Muscle of back (tissue), 3 donors: ENCODE measurements at regions not wholly inside any gene's neighbourhood (a gene's known extent, or its start where the extent isn't known, plus 50 kb on each side); places are given as distances from the start of the nearest gene placed in this dataset.

Source experiments
- DNase-seq, 3 donors: peaks; one replicate each; pipeline versions ENCODE4 v3.0.0 to v3.0.0-alpha.2; 2013

DNA sequence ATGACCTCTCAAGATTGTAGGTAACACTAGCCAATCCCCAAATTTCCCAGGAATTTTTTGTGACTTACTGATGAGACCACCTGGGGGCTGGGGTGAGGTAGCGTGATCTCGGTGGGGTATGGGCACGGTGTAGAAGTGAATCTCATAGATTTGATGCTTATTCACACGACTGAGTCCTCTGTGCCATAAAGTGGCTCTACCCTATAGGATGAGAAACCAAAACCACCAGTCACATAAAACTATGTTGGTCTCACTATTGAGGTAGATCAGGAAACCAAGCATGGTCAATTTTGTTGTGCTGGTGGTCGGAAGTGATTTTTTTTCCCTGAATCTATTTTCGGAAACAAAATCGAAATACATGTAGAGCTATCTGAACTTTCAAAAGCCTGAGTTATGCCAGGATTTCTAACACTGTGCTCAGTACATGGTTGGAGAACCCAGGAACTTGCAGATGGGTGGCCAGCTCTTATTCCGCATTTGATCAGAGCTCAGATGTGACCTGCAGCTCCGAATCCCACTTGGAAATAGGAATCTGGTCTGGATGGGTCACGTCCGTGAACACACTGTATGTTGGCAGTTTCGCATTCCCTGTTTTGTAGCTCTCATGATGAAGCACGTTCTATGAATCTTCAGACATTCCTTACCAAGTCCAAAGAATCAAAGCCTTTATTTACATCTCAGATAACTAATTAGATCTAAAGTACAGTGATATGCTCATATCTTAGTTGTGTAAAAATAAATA, 261.5 kb downstream of the KLF6 start:
- DNase-seq: no peak

DNA sequence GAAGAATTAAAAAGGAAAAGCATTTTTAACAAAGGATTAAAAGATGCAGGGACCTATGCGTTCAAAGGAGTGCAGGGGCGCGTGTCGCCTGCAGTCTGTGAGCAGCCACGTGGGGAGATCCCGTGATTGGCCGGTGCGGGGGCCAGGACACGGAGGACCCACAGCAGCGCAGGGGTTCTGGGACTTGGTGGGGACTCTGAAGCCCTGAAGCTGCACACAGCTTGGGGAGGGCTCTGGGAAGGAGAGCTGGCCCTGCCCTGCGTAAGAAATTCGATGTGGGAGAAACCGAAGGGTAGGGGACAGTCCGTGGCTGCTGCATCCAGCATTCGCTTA, 268.1 kb downstream of the KLF6 start:
- DNase-seq: no peak

GRCh38 chr10:3516234-3516922, 268.6 kb downstream of the KLF6 start:
- DNase-seq: no peak

DNA sequence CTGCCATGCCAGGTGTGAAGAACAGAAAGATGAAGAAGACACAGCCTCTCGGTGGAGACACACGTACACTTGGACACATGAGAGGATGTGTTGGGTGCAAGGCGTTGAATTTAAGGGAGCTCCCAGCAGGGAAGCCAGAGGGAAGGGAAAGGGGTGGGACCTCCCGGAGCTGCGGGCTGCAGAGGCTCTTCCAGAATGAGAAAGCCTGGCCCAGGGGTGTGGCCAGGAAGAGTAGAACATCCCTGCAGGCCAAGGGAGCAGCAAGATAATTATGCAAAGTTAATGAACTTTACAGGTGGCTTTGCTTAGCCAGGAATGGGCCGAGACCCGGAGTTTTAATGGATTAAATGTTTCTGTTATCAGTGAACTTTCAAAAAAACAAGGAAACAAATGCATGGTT, 270.3 kb downstream of the KLF6 start:
- no peak for DNase-seq

DNA sequence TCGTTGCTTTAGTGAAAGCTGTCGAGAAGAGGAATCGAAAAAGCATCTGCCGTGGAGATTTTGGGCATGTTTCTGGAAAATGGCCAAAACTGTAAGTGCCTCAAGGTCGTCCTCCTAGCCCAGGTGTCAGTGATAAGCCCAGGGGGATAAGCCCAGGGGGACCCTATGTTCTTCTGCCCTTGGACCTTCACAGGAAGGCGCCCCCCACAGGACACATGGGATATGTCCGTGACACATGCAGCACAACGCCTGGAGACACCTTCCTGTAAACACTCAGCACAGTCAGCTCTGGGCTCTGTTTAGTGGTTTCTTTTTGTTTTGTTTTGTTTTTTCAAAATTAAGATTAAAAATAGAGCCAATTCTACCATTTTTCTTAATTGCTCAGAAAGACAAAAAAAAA, 272.7 kb downstream of the KLF6 start:
- no peak for DNase-seq

GRCh38 chr10:3511483-3511882, 273.5 kb downstream of the KLF6 start:
- no peak for DNase-seq

DNA sequence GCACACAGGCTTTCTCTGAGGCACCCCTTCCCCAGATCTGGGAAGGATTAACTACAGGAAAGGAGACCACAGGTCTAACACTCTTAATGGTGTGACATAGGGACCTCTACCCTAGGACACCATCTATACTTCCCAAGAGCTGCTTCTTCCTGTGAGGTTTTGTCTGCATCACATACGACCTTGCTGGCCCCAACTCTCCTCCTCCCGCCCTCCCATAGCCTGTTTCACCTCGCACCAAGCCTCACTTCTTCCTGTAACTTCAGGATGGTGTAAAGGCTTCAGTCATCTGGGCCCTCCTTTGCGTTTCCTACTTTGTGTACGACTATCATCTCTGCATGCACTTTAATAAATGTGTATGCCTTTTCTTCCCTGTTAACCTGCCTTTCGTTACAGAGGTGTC, 274.3 kb downstream of the KLF6 start:
- DNase-seq: no peak

DNA sequence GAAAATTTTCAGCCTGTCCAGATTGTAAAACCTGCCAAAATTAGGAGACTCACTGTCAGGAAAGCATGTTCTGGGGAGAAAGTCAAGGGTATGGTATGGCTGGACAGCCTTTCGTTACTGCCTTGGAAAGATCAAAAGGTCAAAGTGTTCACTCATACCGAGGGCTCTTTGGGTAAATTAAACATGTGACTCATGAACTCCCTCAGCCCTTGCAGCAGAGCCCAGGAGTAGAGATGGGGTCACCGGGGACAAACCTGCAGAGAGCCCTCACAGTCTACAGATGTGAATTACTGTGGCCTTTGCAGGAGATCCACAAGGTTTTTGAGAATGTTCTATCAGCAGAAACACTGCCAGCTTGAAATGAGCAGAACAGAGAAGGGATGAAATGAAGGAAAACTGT, 275.7 kb downstream of the KLF6 start:
- DNase-seq: no peak

GRCh38 chr10:3503299-3503698, 281.7 kb downstream of the KLF6 start:
- no peak for DNase-seq

DNA sequence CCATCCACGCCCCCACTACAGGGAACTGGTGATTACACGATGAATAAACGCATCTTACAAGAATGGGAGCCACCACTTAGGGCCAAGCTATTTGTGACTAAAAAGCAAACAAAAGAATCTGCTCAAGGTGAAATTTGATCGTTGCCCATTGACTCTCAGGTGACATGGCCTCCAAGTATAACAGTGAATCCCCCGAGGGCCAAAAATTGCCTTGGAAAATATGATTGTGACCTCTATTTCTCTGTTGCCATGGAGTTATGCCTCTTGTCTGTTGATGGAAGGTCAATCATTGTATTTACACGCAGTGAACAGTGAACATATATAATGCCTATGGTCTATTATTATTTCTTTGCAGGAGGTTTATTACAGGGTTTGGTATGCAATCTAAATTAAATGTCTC, 282.3 kb downstream of the KLF6 start:
- no peak for DNase-seq

GRCh38 chr10:3500408-3500856, 284.6 kb downstream of the KLF6 start:
- peak; percentile 60 to 75 (median 73) for DNase-seq

- no peak for DNase-seq
Observed at GRCh38 chr10:3499120-3499519, 285.9 kb downstream of the KLF6 start.

DNA sequence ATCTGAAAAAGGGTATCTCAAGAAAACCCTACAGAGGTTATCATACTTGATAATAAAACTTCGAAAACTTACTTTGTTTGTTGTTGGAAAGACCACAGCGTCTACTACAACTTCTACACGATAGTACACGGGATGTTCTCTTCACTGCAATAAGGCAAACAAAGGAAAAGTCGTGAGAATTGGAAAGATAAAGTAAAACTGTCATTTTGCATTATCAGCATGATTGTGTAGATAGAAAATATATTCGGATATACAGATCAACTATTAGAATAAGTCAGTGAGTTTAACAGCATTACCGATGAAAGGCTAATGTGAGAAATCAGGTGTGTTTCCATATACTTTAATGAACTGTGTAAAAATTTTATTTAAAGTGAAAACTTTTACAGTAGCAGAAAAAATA, 287.4 kb downstream of the KLF6 start:
- DNase-seq: no peak

DNA sequence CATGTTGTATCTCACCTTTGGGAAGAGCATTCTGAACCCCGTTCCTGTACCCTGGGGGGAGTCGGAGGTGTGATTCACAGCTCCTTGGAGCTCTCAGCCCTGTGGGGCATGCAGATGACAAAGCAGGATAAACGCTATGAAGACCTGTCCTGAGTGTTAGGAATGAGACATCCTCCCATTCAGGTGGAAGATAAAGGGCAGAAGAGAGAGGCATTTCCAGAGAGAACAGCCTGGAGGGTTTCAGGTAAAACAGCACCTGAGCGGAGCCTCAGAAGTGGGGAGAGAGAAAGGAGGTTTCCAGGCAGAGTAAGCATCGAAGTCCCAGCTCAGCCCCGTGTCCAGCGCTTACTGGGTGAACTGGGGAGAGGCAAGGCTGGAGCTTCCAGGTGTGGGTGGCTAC, 288.9 kb downstream of the KLF6 start:
- DNase-seq: no peak

DNA sequence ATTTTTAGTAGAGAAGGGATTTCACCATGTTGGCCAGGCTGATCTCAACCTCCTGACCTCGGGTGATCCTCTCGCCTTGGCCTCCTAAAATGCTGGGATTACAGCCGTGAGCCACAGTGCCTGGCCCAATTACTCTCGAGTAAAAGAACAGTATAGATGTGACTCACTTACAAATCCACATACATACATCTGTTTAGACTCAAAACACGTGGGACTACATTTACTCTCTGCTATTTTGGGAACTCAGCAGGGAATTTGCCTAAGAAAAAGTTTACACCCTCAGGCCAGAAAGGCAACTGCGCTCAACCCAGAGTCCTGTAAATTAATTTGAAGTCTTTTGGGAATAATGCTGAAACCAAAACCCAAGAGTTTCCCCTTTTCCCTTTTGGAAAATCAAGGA, 289.7 kb downstream of the KLF6 start:
- no peak for DNase-seq

DNA sequence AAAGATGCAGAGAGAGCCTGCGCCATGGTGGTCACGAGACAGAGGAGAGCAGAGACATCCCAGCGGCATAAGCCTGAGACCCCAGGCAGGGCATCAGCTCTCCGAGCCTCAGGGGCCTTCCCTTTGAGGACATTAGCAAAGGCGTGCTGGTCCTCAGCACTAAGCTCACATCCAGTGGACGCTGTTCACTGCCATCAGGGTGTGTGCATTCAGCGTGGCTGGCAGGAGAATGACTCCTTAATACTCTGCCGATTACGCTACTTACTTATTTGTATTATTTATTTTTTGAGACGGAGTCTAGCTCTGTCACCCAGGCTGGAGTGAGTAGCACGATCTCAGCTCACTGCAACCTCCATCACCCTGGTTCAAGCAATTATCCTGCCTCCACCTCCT, 290.2 kb downstream of the KLF6 start:
- no peak for DNase-seq

- DNase-seq: no peak
Observed at GRCh38 chr10:3494131-3494837, 290.7 kb downstream of the KLF6 start.

DNA sequence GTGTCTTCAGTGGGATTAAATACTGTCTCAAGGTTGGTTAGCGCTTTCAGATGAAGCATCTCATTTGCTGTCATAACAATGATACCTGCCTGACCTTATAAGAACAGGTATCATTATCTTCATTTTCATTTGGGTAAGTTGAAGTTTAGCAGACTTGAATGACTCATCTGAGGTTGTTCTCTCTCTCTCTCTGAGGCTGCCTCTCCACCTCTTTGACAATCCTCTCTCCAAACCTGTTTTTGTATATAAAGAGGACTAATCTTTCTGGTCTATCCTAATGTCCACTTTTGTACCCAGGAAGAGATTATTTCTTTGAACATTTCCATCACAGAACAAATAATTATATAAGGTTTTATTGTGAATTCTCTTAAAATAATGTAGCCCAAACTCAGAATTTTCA, 291.4 kb downstream of the KLF6 start:
- no peak for DNase-seq

DNA sequence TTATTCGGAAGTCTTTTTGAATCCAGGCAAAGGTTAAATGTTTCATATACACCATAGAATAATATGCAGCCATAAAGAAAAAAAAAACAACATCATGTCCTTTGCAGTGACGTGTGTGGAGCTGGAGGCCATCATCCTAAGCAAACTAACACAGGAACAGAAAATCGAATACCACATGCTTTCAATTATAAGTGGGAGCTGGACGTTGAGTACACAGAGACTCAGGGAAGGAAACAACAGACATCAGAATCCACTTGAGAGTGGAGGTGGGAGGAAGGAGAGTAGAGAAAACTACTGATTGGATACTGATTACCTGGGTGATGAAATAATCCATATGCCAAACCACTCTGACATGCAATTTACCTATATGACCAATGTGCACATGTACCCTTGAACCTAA, 293.4 kb downstream of the KLF6 start:
- DNase-seq: no peak

- no peak for DNase-seq
Observed at GRCh38 chr10:3487228-3487627, 297.8 kb downstream of the KLF6 start.

DNA sequence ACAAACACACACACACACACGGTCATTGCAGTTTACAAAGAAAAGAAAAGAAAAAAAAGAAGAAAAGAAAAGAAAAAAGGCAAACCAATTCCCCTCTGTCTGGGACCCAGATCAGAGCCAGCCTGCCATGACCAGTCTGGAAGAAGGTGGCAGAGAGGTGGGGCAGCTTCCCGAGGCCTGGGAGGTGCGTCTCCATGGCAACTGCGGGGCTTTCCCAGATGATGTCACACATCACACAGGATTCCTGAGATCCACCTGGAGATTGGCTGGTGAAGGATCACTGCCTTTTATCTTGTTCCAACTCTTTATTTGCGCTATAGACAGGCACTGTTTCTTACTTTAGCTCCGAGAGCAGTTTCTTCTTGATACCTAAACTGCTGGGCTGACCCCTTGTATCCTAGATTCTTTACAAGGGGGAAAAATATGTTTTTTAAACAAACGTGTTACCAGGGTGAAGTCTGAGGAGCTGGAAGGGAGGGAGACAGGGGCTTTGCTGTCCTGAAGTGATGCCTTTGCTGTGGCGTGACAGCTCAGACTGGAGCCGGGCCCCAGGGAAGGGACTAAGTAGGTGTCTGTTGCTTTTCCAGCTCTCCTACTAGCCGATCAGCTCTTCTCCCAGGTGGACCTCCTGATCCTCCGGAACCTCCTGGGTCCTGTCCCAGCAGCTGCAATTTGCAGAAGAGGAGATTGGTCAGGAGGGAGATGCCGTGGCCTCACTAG, 298.5 kb downstream of the KLF6 start:
- no peak for DNase-seq

- DNase-seq: no peak
Observed at GRCh38 chr10:3485057-3485686, 299.8 kb downstream of the KLF6 start.
